ENCODE measurements at regions not wholly inside any gene's neighbourhood (a gene's known extent, or its start where the extent isn't known, plus 50 kb on each side); places are given as distances from the start of the nearest gene placed in this dataset.

- H3K4me3 ChIP-seq = no peak overlapping the region
- no peak overlapping the region for H3K27ac ChIP-seq
- no peak for DNase-seq
- TF ChIP-seq POLR2A (IDR thresholded peaks at IDR 0.05) = no peak
- TF ChIP-seq CTCF (IDR thresholded peaks at IDR 0.05) = no peak
- H3K4me1 ChIP-seq = no peaks in the 10 kb centered on the region
- H3K36me3 ChIP-seq (ENCODE audit: low read depth, missing control alignments) = no peaks in the 10 kb centered on the region
- H3K27me3 ChIP-seq = no peaks in the 10 kb centered on the region
- intact Hi-C loops (cut with DNase I; ENCODE audit: low total_unique reads) = no loop called here
- 100% methylated on average over 1 of the region's 1 CpG for WGBS, 2 donors
- no peaks in the 10 kb centered on the region for H3K9me3 ChIP-seq
Observed at GRCh38 chr18:24683925-24684324, 223.5 kb downstream of the HRH4 start.

- Histone ChIP-seq H3K27ac (no peak overlapping the region), H3K9me3 (no peaks in the 10 kb centered on the region), H3K27me3 (no peaks in the 10 kb centered on the region), H3K4me1 (no peaks in the 10 kb centered on the region), H3K4me3 (no peak overlapping the region), H3K36me3 (ENCODE audit: low read depth, missing control alignments) (no peaks in the 10 kb centered on the region)
- TF ChIP-seq POLR2A (IDR thresholded peaks at IDR 0.05) (no peak), CTCF (IDR thresholded peaks at IDR 0.05) (no peak)
- intact Hi-C loops (cut with DNase I; ENCODE audit: low total_unique reads) = no loop called here
- no peak for DNase-seq
- 56 to 65% methylated on average over 5 of the region's 5 CpGs for WGBS, 2 donors
Observed at GRCh38 chr18:24685254-24685959, 225.0 kb downstream of the HRH4 start.

GRCh38 chr18:24695168-24695567 is 234.7 kb downstream of the HRH4 start:
- intact Hi-C loops (cut with DNase I; ENCODE audit: low total_unique reads) = no loop called here
- 57 to 74% methylated on average over 3 of the region's 3 CpGs for WGBS, 2 donors

GRCh38 chr18:24702001-24702515 is 241.6 kb downstream of the HRH4 start:
- WGBS, 2 donors = 56 to 65% methylated on average over 3 of the region's 3 CpGs
- no peaks in the 10 kb centered on the region for H3K9me3 ChIP-seq
- H3K36me3 ChIP-seq (ENCODE audit: low read depth, missing control alignments) = no peaks in the 10 kb centered on the region
- no peaks in the 10 kb centered on the region for H3K4me1 ChIP-seq
- TF ChIP-seq POLR2A (IDR thresholded peaks at IDR 0.05) (no peak), CTCF (IDR thresholded peaks at IDR 0.05) (no peak)
- intact Hi-C loops (cut with DNase I; ENCODE audit: low total_unique reads) = no loop called here
- no peak overlapping the region for H3K27ac ChIP-seq
- no peak for DNase-seq
- no peaks in the 10 kb centered on the region for H3K27me3 ChIP-seq
- H3K4me3 ChIP-seq = no peak overlapping the region

More at GRCh38 chr18:24695168-24695567, 234.7 kb downstream of the HRH4 start:
- TF ChIP-seq CTCF (IDR thresholded peaks at IDR 0.05) = no peak
- TF ChIP-seq POLR2A (IDR thresholded peaks at IDR 0.05) = no peak
- DNase-seq = no peak
- Histone ChIP-seq H3K4me3 (no peak overlapping the region), H3K27me3 (no peaks in the 10 kb centered on the region), H3K27ac (no peak overlapping the region), H3K9me3 (no peaks in the 10 kb centered on the region), H3K36me3 (ENCODE audit: low read depth, missing control alignments) (no peaks in the 10 kb centered on the region), H3K4me1 (no peaks in the 10 kb centered on the region)

GRCh38 chr18:24703316-24703715 is 242.9 kb downstream of the HRH4 start:
- Histone ChIP-seq H3K36me3 (ENCODE audit: low read depth, missing control alignments) (no peaks in the 10 kb centered on the region), H3K9me3 (no peaks in the 10 kb centered on the region), H3K4me3 (no peak overlapping the region), H3K4me1 (no peaks in the 10 kb centered on the region), H3K27me3 (no peaks in the 10 kb centered on the region), H3K27ac (no peak overlapping the region)
- WGBS, 2 donors = 88 to 100% methylated on average over 1 of the region's 1 CpG
- TF ChIP-seq POLR2A (IDR thresholded peaks at IDR 0.05) (no peak), CTCF (IDR thresholded peaks at IDR 0.05) (no peak)
- no peak for DNase-seq
- intact Hi-C loops (cut with DNase I; ENCODE audit: low total_unique reads) = no loop called here

Data from testis (tissue), 2 donors.